Skeletal muscle tissue (tissue), 3 donors: ENCODE measurements at regions not wholly inside any gene's neighbourhood (a gene's known extent, or its start where the extent isn't known, plus 50 kb on each side); places are given as distances from the start of the nearest gene placed in this dataset.

ENCODE experiments used
- H3K27ac ChIP-seq: one replicate; pipeline ENCODE4 v1.7.0; 2013; ENCODE audit warnings: mild to moderate bottlenecking, low read depth, low read length, inconsistent platforms
- H3K27me3 ChIP-seq, 3 donors: one replicate each; pipeline ENCODE4 v1.7.0; 2013; ENCODE audit warnings: low read length in 3 of 3; ENCODE audit not compliant: control insufficient read depth in 3 of 3, insufficient read depth in 3 of 3
- H3K36me3 ChIP-seq, 3 donors: one replicate each; pipeline ENCODE4 v1.7.0; 2013; ENCODE audit warnings: low read length in 3 of 3; ENCODE audit not compliant: control insufficient read depth in 3 of 3, insufficient read depth in 3 of 3
- H3K4me1 ChIP-seq, 3 donors: one replicate each; pipeline ENCODE4 v1.7.0; 2013; ENCODE audit warnings: low read length in 3 of 3, mild to moderate bottlenecking in 3 of 3; ENCODE audit not compliant: control insufficient read depth in 3 of 3, insufficient read depth in 3 of 3
- H3K4me3 ChIP-seq, 3 donors: one replicate each; pipeline ENCODE4 v1.7.0; 2013; ENCODE audit warnings: low read length in 3 of 3
- H3K9ac ChIP-seq, 3 donors: one replicate each; pipeline ENCODE4 v1.7.0; 2013; ENCODE audit warnings: low read length in 3 of 3, mild to moderate bottlenecking in 3 of 3, moderate library complexity in 2 of 3, low read depth in 1 of 3
- H3K9me3 ChIP-seq, 3 donors: one replicate each; pipeline ENCODE4 v1.7.0; 2013; ENCODE audit warnings: low read length in 3 of 3; ENCODE audit not compliant: control insufficient read depth in 3 of 3
- donor health status: Osteomylitis.

DNA sequence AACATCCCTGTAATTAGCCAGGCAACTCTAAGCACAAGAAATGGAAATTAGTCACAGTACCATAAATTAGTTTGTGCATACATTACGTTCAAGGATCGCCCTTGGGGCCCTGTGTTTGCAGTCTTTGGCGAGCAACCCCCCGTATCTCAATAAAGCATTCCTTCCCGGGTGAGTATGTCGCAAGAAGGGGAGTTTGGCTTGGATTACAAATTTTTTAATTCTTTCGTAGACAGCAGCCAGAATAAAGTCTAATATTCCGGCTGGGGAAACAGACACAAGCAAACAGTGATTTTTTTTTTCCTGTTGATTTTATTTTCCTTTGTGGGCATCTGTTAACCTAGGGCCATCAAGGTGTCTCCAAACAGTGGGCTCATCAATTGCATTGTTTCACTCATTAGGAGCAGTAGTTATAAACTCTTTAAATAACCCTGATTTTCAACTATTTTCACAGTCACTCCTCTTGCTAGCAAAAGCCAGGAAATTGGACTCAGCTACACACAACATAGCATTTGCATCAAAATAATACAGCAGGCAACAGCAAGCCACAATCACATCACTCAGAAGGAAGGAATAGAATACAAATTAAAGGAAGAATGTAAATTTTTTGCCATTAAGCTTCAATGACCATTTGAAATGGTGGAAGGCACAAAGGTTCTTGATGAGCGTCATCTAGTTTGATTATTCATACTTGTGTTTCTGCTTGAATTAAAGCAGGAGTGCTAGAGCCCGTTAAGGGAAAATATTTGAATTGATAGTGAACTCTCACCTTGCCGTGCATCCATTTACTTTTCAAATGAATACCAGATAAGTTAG, 85.3 kb downstream of the LINC00237 start:
- Histone ChIP-seq H3K4me1 (no peaks in the 10 kb centered on the region), H3K9ac (no peak overlapping the region), H3K27me3 (peaks cover 25 to 32% (median 26%) of the 10 kb centered on the region in 3 donors), H3K27ac (no peak overlapping the region), H3K36me3 (no peaks in the 10 kb centered on the region), H3K4me3 (peak overlapping the region in 1 of 3 donors; percentile 18), H3K9me3 (no peaks in the 10 kb centered on the region)

DNA sequence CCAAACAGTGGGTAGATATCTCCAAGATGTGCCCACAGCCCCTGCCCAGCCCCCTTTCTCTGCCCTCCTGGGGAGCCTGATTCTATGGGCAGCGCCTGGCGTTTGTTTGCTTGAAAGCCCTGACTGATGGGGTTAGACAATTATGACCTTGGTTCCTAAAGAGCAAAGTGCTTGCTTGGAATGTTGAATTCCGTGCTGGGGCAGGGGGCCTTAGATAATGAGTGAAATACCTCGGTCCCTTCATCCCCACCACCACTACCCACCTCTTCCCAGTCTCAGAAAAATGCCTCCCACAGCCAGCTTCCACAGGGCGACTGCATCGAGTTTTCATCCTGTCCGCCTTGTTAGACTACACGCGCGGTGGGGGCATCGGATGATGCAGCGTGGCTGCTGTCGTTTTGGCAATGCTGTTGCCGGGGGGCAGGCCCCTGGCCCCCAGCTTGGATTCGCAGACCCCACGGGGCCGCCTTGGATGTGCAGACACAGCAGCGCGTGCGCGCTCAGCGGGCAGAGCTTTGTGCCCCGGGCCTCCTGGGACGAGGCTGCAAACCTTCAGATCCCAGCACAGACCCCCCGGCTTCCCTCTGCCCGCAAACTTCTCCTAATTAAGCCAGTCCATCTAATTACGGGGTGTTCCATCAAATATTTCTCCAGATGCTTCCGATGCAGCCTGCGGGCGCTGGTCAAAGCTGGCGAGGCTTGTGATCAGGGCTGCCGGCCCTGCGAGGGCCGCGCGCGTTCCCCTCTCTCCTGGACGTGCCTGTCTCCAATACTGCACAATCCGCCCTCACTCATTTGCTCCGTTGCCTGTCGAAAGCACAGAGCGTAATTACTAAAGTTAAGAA, 86.1 kb downstream of the LINC00237 start:
- no peaks in the 10 kb centered on the region for H3K4me1 ChIP-seq
- H3K9me3 ChIP-seq, result no peaks in the 10 kb centered on the region
- peak overlapping the region in 1 of 3 donors; percentile 18 for H3K4me3 ChIP-seq
- no peak overlapping the region for H3K27ac ChIP-seq
- no peak overlapping the region for H3K9ac ChIP-seq
- peaks cover 26 to 32% (median 29%) of the 10 kb centered on the region in 3 donors for H3K27me3 ChIP-seq
- no peaks in the 10 kb centered on the region for H3K36me3 ChIP-seq

DNA sequence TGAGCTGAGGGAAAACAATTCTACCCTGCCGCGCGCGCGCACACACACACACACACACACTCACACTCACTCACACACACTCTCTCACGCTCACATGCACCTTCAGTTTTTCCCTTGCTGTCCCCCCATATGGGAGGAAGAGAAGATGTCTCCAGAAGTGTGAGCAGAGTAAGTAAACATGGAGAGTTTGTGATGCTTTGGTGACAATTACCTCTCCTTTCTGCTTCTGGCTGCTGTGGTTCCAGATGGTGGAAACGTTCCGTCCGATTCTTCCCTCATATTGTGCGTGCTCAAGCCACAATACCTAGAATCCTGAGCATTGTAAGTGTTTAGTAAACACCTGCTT, 86.7 kb downstream of the LINC00237 start:
- Histone ChIP-seq H3K27me3 (peaks cover 26 to 32% (median 29%) of the 10 kb centered on the region in 3 donors), H3K4me1 (no peaks in the 10 kb centered on the region), H3K4me3 (no peak overlapping the region), H3K9ac (no peak overlapping the region), H3K9me3 (no peaks in the 10 kb centered on the region), H3K27ac (no peak overlapping the region), H3K36me3 (no peaks in the 10 kb centered on the region)

DNA sequence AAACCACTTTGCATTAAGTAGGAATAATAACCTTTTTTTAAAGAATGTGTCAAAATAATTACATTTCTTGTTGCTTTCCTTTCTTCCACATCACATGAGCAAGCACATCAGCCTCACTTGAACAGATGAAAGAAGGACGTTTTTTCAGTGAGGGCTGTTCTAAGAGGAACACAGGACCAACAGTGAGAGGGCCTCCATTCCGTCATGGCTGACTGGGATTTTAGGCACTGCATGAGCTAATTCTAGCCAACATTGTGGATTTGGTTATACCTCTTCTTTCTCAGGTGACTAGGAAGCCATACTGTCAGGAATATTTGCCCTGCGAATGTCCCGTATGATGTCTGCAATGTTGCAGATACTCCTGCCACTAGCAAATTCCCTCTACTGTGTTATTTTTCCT, 87.6 kb downstream of the LINC00237 start:
- no peak overlapping the region for H3K27ac ChIP-seq
- peaks cover 26 to 32% (median 31%) of the 10 kb centered on the region in 3 donors for H3K27me3 ChIP-seq
- H3K36me3 ChIP-seq, result no peaks in the 10 kb centered on the region
- no peaks in the 10 kb centered on the region for H3K4me1 ChIP-seq
- H3K9me3 ChIP-seq, result no peaks in the 10 kb centered on the region
- no peak overlapping the region for H3K4me3 ChIP-seq
- H3K9ac ChIP-seq, result no peak overlapping the region

DNA sequence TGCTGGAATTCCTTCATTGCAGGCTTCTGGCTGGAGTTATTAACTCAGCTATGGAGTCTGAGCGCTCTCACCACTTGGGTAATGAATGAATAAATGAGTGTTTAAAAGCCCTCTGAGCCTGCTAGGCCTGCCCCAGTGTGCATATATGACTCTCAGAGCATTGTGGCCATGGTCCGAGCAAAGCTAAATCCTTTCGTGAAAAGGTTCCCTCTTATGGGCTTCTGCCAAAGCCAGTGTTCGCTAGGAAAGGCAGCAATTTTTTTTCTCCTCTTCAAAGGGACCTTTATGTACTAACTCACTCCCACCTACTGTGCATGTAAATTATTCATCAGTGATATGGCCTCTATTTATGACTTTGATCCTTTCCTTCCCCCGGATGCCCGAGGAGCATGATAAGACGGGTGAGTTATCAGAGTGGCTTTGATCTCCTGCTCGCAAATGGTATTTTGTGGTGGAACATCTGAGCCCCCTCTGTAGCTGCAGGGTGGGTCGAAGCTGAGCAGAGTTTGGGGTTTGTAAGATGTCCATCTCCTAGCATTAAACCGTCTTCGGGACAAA, 88.6 kb downstream of the LINC00237 start:
- Histone ChIP-seq H3K4me3 (no peak overlapping the region), H3K4me1 (no peaks in the 10 kb centered on the region), H3K27ac (no peak overlapping the region), H3K9ac (no peak overlapping the region), H3K9me3 (no peaks in the 10 kb centered on the region), H3K36me3 (no peaks in the 10 kb centered on the region), H3K27me3 (peaks cover 26 to 33% (median 31%) of the 10 kb centered on the region in 3 donors)

DNA sequence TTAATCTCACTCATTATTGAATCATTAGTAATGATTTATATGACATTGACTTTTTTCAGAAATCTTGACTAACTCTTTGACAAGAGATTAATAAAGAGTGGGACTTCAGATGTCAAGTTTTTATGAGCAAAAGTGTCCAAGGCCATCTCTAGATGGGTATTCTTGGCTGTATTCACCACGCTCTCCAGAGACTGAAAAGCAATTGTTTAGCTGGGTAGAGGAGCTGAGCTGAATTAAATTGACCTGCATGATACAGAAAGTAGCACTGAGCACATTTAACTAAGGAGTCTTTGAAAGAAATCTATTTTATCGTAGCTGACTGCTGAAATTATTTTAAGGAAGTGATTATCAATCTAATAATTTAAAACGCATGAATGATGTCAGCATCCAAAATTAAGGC, 89.4 kb downstream of the LINC00237 start:
- H3K27me3 ChIP-seq, result peaks cover 26 to 36% (median 30%) of the 10 kb centered on the region in 3 donors
- no peaks in the 10 kb centered on the region for H3K4me1 ChIP-seq
- H3K9me3 ChIP-seq, result no peaks in the 10 kb centered on the region
- no peak overlapping the region for H3K9ac ChIP-seq
- no peak overlapping the region for H3K4me3 ChIP-seq
- no peak overlapping the region for H3K27ac ChIP-seq
- H3K36me3 ChIP-seq, result no peaks in the 10 kb centered on the region

DNA sequence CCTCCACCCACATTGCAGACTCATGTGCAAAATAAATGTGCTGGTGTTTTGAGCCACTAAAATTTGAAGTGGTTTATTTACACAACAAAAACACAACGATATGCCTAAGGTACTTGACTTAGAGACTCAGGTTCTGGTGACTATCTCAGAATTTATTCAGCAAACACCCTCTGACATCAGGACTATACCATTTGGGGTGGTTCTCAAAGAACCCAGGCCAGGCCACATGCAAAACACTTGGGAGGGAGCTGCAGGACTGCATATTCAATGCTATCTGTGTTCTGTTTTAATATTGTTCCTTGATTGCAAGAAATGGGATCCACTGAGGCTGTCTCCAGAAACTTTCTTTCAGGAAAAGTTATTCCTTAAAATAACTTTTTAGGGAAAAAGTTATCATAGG, 91.6 kb downstream of the LINC00237 start:
- no peak overlapping the region for H3K27ac ChIP-seq
- H3K36me3 ChIP-seq, result no peaks in the 10 kb centered on the region
- H3K9me3 ChIP-seq, result no peaks in the 10 kb centered on the region
- no peak overlapping the region for H3K4me3 ChIP-seq
- no peaks in the 10 kb centered on the region for H3K4me1 ChIP-seq
- peaks cover 13 to 17% (median 14%) of the 10 kb centered on the region in 3 donors for H3K27me3 ChIP-seq
- no peak overlapping the region for H3K9ac ChIP-seq

DNA sequence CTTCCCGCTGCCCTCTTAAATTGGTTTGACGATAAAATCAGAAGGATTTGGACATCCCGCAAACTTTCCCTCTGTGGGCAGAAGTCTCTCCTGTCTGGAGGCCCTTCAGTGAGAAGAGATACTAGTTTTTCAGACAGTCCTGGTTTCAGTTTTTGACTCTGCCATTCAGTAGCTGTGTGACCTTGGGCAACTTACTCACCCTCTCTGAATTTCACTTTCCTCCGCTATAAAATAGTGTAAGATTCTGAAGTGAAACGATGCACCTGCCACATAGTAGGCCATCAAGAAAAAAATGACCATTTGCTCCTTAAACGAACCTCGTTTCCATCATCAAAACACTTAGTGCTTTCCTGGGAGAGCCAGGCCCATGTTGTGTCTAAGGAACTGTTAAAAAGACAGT, 97.2 kb downstream of the LINC00237 start:
- Histone ChIP-seq H3K9me3 (no peaks in the 10 kb centered on the region), H3K27ac (no peak overlapping the region), H3K36me3 (no peaks in the 10 kb centered on the region), H3K9ac (no peak overlapping the region), H3K27me3 (peaks cover 0 to 3% (median 2%) of the 10 kb centered on the region in 3 donors), H3K4me3 (no peak overlapping the region), H3K4me1 (no peaks in the 10 kb centered on the region)

DNA sequence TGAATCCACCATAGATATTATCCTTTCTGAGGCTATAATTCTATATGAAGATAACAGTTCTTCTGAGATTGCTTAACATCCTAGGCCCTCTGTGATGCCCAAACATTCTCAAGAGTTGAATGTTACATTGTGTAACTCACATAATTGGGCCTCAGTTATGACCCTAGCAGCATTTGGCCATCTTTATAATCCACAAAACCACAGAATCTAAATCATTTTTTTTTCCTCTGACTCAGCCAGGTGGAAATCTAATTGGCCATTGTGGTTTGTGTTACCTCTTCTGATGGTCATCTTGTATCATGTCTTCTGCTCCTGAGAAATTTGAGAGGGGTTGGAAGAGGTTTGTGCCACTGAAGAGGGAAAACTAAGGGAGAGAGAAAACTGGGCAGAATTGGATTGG, 99.5 kb downstream of the LINC00237 start:
- H3K4me3 ChIP-seq, result no peak overlapping the region

More for the DNA sequence above, 99.5 kb downstream of the LINC00237 start:
- Histone ChIP-seq H3K27ac (no peak overlapping the region), H3K36me3 (no peaks in the 10 kb centered on the region), H3K9me3 (no peaks in the 10 kb centered on the region), H3K9ac (no peak overlapping the region), H3K27me3 (peaks cover 0 to 4% (median 0%) of the 10 kb centered on the region in 3 donors), H3K4me1 (no peaks in the 10 kb centered on the region)
